Psoas muscle (tissue), 7 donors: ENCODE measurements at regions not wholly inside any gene's neighbourhood (a gene's known extent, or its start where the extent isn't known, plus 50 kb on each side); places are given as distances from the start of the nearest gene placed in this dataset.

Experiments used
- ATAC-seq, 4 donors: fragments of 200-7000 bp; cut with Tn5 transposase; one replicate each; pipeline ENCODE4 v1.9.1; 2020; ENCODE audit warnings: moderate library complexity in 3 of 4, mild to moderate bottlenecking in 2 of 4
- DNase-seq, 2 donors: peaks; one replicate each; pipeline ENCODE4 v3.0.0-alpha.2; 2020
- H3K27ac ChIP-seq: fragments of 200-600 bp; one replicate; pipeline ENCODE4 v1.8.0; 2022
- H3K27me3 ChIP-seq, 3 donors: fragments of 200-600 bp in 1 of 3; one replicate each; pipeline versions ENCODE4 v1.6.1 to v1.8.0; 2013 to 2022; ENCODE audit warnings: low read length in 2 of 3, mild to moderate bottlenecking in 2 of 3, moderate library complexity in 1 of 3; ENCODE audit not compliant: insufficient read depth in 3 of 3
- H3K36me3 ChIP-seq, 2 donors: fragments of 200-600 bp in 1 of 2; one replicate each; pipeline versions ENCODE4 v1.6.1 to v1.8.0; 2013 to 2022; ENCODE audit warnings: low read depth in 1 of 2, mild to moderate bottlenecking in 1 of 2, moderate library complexity in 1 of 2; ENCODE audit not compliant: insufficient read depth in 1 of 2
- H3K4me1 ChIP-seq: fragments of 200-600 bp; one replicate; pipeline ENCODE4 v1.8.0; 2022
- H3K4me3 ChIP-seq: fragments of 200-600 bp; one replicate; pipeline ENCODE4 v1.8.0; 2022; ENCODE audit warnings: mild to moderate bottlenecking
- H3K9me3 ChIP-seq: fragments of 200-600 bp; one replicate; pipeline ENCODE4 v1.8.0; 2022
- CTCF ChIP-seq: fragments of 200-600 bp; IDR thresholded peaks from one replicate; pipeline ENCODE4 v1.8.0; 2022; ENCODE audit warnings: antibody characterized with exemption
- WGBS, 3 donors: extraction: QIAGEN DNeasy Blood & Tissue Kit; methylation state at CpG; one replicate each; pipeline versions ENCODE4 v1.1.6 to v1.1.7; 2013; 5-methylcytosine and 5-hydroxymethylcytosine counted together
- intact Hi-C, 2 donors: fragments of 100-400 bp; cut with DNase I; formaldehyde crosslinking; loops; one replicate each; pipeline versions ENCODE4 v1.11.0 to v1.14.2; 2022
- donor health status: healthy with polysubstance abuse.
- donor health status: DM: no; HTN: no; CAD: no; lungs with moderate emphysema.
- donor health status: Bipolar disorder and iron deficiency.
- donor health status: healthy.
- donor health status: DM: yes; HTN: yes; CAD: no.
- donor health status: DM: no; HTN: no; CAD: no.
- donor health status: DM: yes; HTN: yes; CAD: no.

- ATAC-seq = no peak
- no peak for TF ChIP-seq CTCF
- H3K4me1 ChIP-seq = no peaks in the 10 kb centered on the region
- whole genome bisulfite sequencing, 3 donors = 35 to 68% (median 54%) methylated on average over 1 of the region's 1 CpG
- H3K27me3 ChIP-seq = peaks cover 0 to 5% (median under 1%) of the 10 kb centered on the region in 3 donors
- H3K36me3 ChIP-seq = no peaks in the 10 kb centered on the region
- no peak for DNase-seq
- no peak overlapping the region for H3K4me3 ChIP-seq
- H3K9me3 ChIP-seq = no peaks in the 10 kb centered on the region
- intact Hi-C loops = no loop called here
- no peak overlapping the region for H3K27ac ChIP-seq
These were observed 915.1 kb upstream of the EEF2KMT start for GRCh38 chr16:6012716-6013115.

GRCh38 chr16:6009151-6009550 lies 911.6 kb upstream of the EEF2KMT start:
- Histone ChIP-seq H3K27ac (no peak overlapping the region), H3K4me1 (no peaks in the 10 kb centered on the region), H3K36me3 (no peaks in the 10 kb centered on the region), H3K9me3 (no peaks in the 10 kb centered on the region), H3K27me3 (peaks cover 0 to 5% (median 0%) of the 10 kb centered on the region in 3 donors), H3K4me3 (no peak overlapping the region)
- WGBS, 3 donors = 49 to 58% (median 55%) methylated on average over 5 of the region's 5 CpGs
- intact Hi-C loops = no loop called here
- no peak for TF ChIP-seq CTCF
- ATAC-seq (no peak), DNase-seq (no peak)

- Histone ChIP-seq H3K9me3 (no peaks in the 10 kb centered on the region), H3K27me3 (peaks cover 0 to 5% (median 0%) of the 10 kb centered on the region in 3 donors), H3K36me3 (no peaks in the 10 kb centered on the region), H3K4me1 (no peaks in the 10 kb centered on the region), H3K4me3 (no peak overlapping the region), H3K27ac (no peak overlapping the region)
- ATAC-seq = no peak
- no peak for DNase-seq
- 26 to 33% (median 29%) methylated on average over 9 of the region's 9 CpGs for WGBS, 3 donors
- intact Hi-C loops = no loop called here
- no peak for TF ChIP-seq CTCF
These were observed 911.1 kb upstream of the EEF2KMT start for GRCh38 chr16:6008670-6009069.

GRCh38 chr16:5993356-5993755 lies 895.8 kb upstream of the EEF2KMT start:
- Histone ChIP-seq H3K27ac (no peak overlapping the region), H3K36me3 (no peaks in the 10 kb centered on the region), H3K27me3 (no peaks in the 10 kb centered on the region), H3K4me3 (no peak overlapping the region), H3K4me1 (no peaks in the 10 kb centered on the region), H3K9me3 (no peaks in the 10 kb centered on the region)
- intact Hi-C loops = no loop called here
- TF ChIP-seq CTCF = no peak
- ATAC-seq (no peak), DNase-seq (no peak)
- WGBS, 3 donors = 93 to 98% (median 94%) methylated on average over 2 of the region's 2 CpGs

GRCh38 chr16:5982979-5983378 lies 885.4 kb upstream of the EEF2KMT start:
- TF ChIP-seq CTCF = no peak
- no peak for DNase-seq
- no peak overlapping the region for H3K27ac ChIP-seq
- H3K27me3 ChIP-seq = no peaks in the 10 kb centered on the region
- intact Hi-C loops = no loop called here
- no peaks in the 10 kb centered on the region for H3K36me3 ChIP-seq
- ATAC-seq = no peak
- no peaks in the 10 kb centered on the region for H3K9me3 ChIP-seq
- no peak overlapping the region for H3K4me3 ChIP-seq
- H3K4me1 ChIP-seq = no peaks in the 10 kb centered on the region
- 33 to 38% (median 37%) methylated on average over 11 of the region's 11 CpGs for WGBS, 3 donors
